ENCODE measurements at regions not wholly inside any gene's neighbourhood (a gene's known extent, or its start where the extent isn't known, plus 50 kb on each side); places are given as distances from the start of the nearest gene placed in this dataset.

GRCh38 chr7:142355328-142355727 lies 97.5 kb upstream of the PRSS58 start:
- H3K36me3 Mint-ChIP-seq (ENCODE audit: low read depth) = no peaks in the 10 kb centered on the region
- H3K27me3 Mint-ChIP-seq = no peaks in the 10 kb centered on the region
- POLR2A ChIA-PET = no interaction called here
- TF ChIP-seq CTCF (IDR thresholded peaks at IDR 0.05) = no peak
- no peaks in the 10 kb centered on the region for H3K9me3 ChIP-seq (ENCODE audit: control insufficient read depth in 1 of 2, insufficient read depth in 1 of 2, low read length in 2 of 2)
- ATAC-seq (ENCODE audit: poor library complexity) (no peak), DNase-seq (no peak)
- no peak overlapping the region for H3K27ac ChIP-seq (ENCODE audit: low read depth in 1 of 2, low read length in 2 of 2)
- peaks cover 36% of the 10 kb centered on the region for H3K4me1 ChIP-seq (ENCODE audit: insufficient read depth, low read length)
- H3K4me3 ChIP-seq (ENCODE audit: low read length) = no peak overlapping the region
- no peaks in the 10 kb centered on the region for H3K27me3 ChIP-seq (ENCODE audit: control insufficient read depth in 1 of 2, insufficient read depth in 2 of 2, low read length in 2 of 2)
- H3K36me3 ChIP-seq (ENCODE audit: insufficient read depth, low read length) = no peaks in the 10 kb centered on the region
- no peak overlapping the region for H3K4me3 Mint-ChIP-seq
- H3K27ac Mint-ChIP-seq = no peak overlapping the region
- no peaks in the 10 kb centered on the region for H3K9me3 Mint-ChIP-seq
- peaks cover 53% of the 10 kb centered on the region for H3K4me1 Mint-ChIP-seq (ENCODE audit: low read depth)
- CTCF ChIA-PET = no interaction called here
- intact Hi-C loops (cut with DNase I, micrococcal nuclease) = no loop called here

- CTCF ChIA-PET = no interaction called here
- Histone ChIP-seq H3K4me3 (ENCODE audit: low read length) (peak overlapping the region; percentile 14), H3K27ac (ENCODE audit: low read depth in 1 of 2, low read length in 2 of 2) (peak overlapping the region in 1 of 2 donors; percentile 17)
These were observed 95.5 kb upstream of the PRSS58 start for GRCh38 chr7:142353147-142354060.

GRCh38 chr7:142352543-142352942 lies 94.7 kb upstream of the PRSS58 start:
- DNase-seq (peak in 4 of 14 experiments; percentile 33 to 63 (median 48)), ATAC-seq (ENCODE audit: poor library complexity) (no peak)
- peak overlapping the region; percentile 14 for H3K4me3 ChIP-seq (ENCODE audit: low read length)
- H3K9me3 ChIP-seq (ENCODE audit: control insufficient read depth in 1 of 2, insufficient read depth in 1 of 2, low read length in 2 of 2) = no peaks in the 10 kb centered on the region
- no peaks in the 10 kb centered on the region for H3K36me3 ChIP-seq (ENCODE audit: insufficient read depth, low read length)
- no peaks in the 10 kb centered on the region for H3K36me3 Mint-ChIP-seq (ENCODE audit: low read depth)
- no peak overlapping the region for H3K4me3 Mint-ChIP-seq
- ChIA-PET POLR2A (interaction anchor here (0.8 to 1.7 kb wide), 6 partner anchors 10 to 458 kb away, joined by 3 to 5 read pairs (median 4); no protein-coding TSS in a partner anchor), CTCF (no interaction called here)
- peak overlapping the region; percentile 35 for H3K27ac Mint-ChIP-seq
- intact Hi-C loops (cut with DNase I, micrococcal nuclease) = no loop called here
- TF ChIP-seq CTCF (IDR thresholded peaks at IDR 0.05) = no peak
- H3K4me1 Mint-ChIP-seq (ENCODE audit: low read depth) = peaks cover 41% of the 10 kb centered on the region
- peaks cover 5% of the 10 kb centered on the region for H3K27me3 Mint-ChIP-seq
- peak overlapping the region in 1 of 2 donors; percentile 17 for H3K27ac ChIP-seq (ENCODE audit: low read depth in 1 of 2, low read length in 2 of 2)
- H3K4me1 ChIP-seq (ENCODE audit: insufficient read depth, low read length) = peaks cover 23% of the 10 kb centered on the region
- no peaks in the 10 kb centered on the region for H3K9me3 Mint-ChIP-seq
- no peaks in the 10 kb centered on the region for H3K27me3 ChIP-seq (ENCODE audit: control insufficient read depth in 1 of 2, insufficient read depth in 2 of 2, low read length in 2 of 2)

More at GRCh38 chr7:142353147-142354060, 95.5 kb upstream of the PRSS58 start:
- no peaks in the 10 kb centered on the region for H3K9me3 Mint-ChIP-seq
- intact Hi-C loops (cut with DNase I, micrococcal nuclease) = no loop called here
- ATAC-seq (ENCODE audit: poor library complexity) (peak; percentile 28), DNase-seq (peak in 2 of 14 experiments; percentile 20 to 24)
- no peak for TF ChIP-seq CTCF (IDR thresholded peaks at IDR 0.05)
- H3K36me3 Mint-ChIP-seq (ENCODE audit: low read depth) = no peaks in the 10 kb centered on the region
- H3K27ac Mint-ChIP-seq = peak overlapping the region; percentile 35
- peaks cover 50% of the 10 kb centered on the region for H3K4me1 Mint-ChIP-seq (ENCODE audit: low read depth)
- no peaks in the 10 kb centered on the region for H3K27me3 ChIP-seq (ENCODE audit: control insufficient read depth in 1 of 2, insufficient read depth in 2 of 2, low read length in 2 of 2)
- peak overlapping the region; percentile 54 for H3K4me3 Mint-ChIP-seq
- peaks cover 5% of the 10 kb centered on the region for H3K27me3 Mint-ChIP-seq
- POLR2A ChIA-PET = interaction anchor here (1.2 to 1.7 kb wide), 5 partner anchors 9 to 457 kb away, joined by 3 to 5 read pairs (median 4); no protein-coding TSS in a partner anchor
- H3K9me3 ChIP-seq (ENCODE audit: control insufficient read depth in 1 of 2, insufficient read depth in 1 of 2, low read length in 2 of 2) = no peaks in the 10 kb centered on the region
- H3K36me3 ChIP-seq (ENCODE audit: insufficient read depth, low read length) = no peaks in the 10 kb centered on the region
- peaks cover 30% of the 10 kb centered on the region for H3K4me1 ChIP-seq (ENCODE audit: insufficient read depth, low read length)
